ENCODE measurements at regions not wholly inside any gene's neighbourhood (a gene's known extent, or its start where the extent isn't known, plus 50 kb on each side); places are given as distances from the start of the nearest gene placed in this dataset.
"Not testable (repeated sequence)": the region's sequence is repeated elsewhere in the genome, so short reads cannot be mapped to it uniquely, and the experiment has no call there.

GRCh38 chr5:161009194-161009593 is 157.2 kb upstream of the ATP10B start:
- no peaks in the 10 kb centered on the region for H3K9me3 ChIP-seq (replicated peaks in 1 of 3)
- no peaks in the 10 kb centered on the region for H3K36me3 ChIP-seq (replicated peaks in 1 of 2)
- no peaks in the 10 kb centered on the region for H3K27me3 ChIP-seq
- H3K4me3 ChIP-seq: no peak overlapping the region
- no peaks in the 10 kb centered on the region for H3K4me1 ChIP-seq (replicated peaks in 1 of 2)
- H3K27ac ChIP-seq: no peak overlapping the region
- WGBS, 4 donors: 46 to 54% (median 49%) methylated on average over 2 of the region's 2 CpGs
- TF ChIP-seq POLR2A (IDR thresholded peaks at IDR 0.05): no peak
- no peak for TF ChIP-seq CTCF (IDR thresholded peaks at IDR 0.05)
- DNase-seq: no peak
- intact Hi-C loops (cut with DNase I): no loop called here

- H3K4me1 ChIP-seq (replicated peaks in 1 of 2): no peaks in the 10 kb centered on the region
- no peak for DNase-seq
- TF ChIP-seq POLR2A (IDR thresholded peaks at IDR 0.05): no peak
- no peak for TF ChIP-seq CTCF (IDR thresholded peaks at IDR 0.05)
- no peak overlapping the region for H3K27ac ChIP-seq
- 55 to 70% (median 67%) methylated on average over 2 of the region's 2 CpGs for WGBS, 4 donors
- no peaks in the 10 kb centered on the region for H3K9me3 ChIP-seq (replicated peaks in 1 of 3)
- intact Hi-C loops (cut with DNase I): no loop called here
- no peaks in the 10 kb centered on the region for H3K36me3 ChIP-seq (replicated peaks in 1 of 2)
- H3K27me3 ChIP-seq: no peaks in the 10 kb centered on the region
- H3K4me3 ChIP-seq: no peak overlapping the region
Measured at GRCh38 chr5:161007879-161008278, 155.9 kb upstream of the ATP10B start.

GRCh38 chr5:161002571-161003074 is 150.6 kb upstream of the ATP10B start:
- H3K4me1 ChIP-seq (replicated peaks in 1 of 2): no peaks in the 10 kb centered on the region
- no peaks in the 10 kb centered on the region for H3K27me3 ChIP-seq
- H3K4me3 ChIP-seq: no peak overlapping the region
- intact Hi-C loops (cut with DNase I): no loop called here
- H3K27ac ChIP-seq: no peak overlapping the region
- no peaks in the 10 kb centered on the region for H3K9me3 ChIP-seq (replicated peaks in 1 of 3)
- no peak for TF ChIP-seq CTCF (IDR thresholded peaks at IDR 0.05)
- TF ChIP-seq POLR2A (IDR thresholded peaks at IDR 0.05): no peak
- no peak for DNase-seq
- 61 to 91% (median 81%) methylated on average over 1 of the region's 1 CpG for WGBS, 4 donors
- no peaks in the 10 kb centered on the region for H3K36me3 ChIP-seq (replicated peaks in 1 of 2)

- WGBS, 4 donors: 64 to 73% (median 68%) methylated on average over 1 of the region's 1 CpG
- DNase-seq: no peak
Measured at GRCh38 chr5:161001604-161002003, 149.6 kb upstream of the ATP10B start.

GRCh38 chr5:161001142-161001541 is 149.1 kb upstream of the ATP10B start:
- H3K4me3 ChIP-seq; DNase-seq; H3K27ac ChIP-seq; H3K36me3 ChIP-seq (replicated peaks in 1 of 2); H3K4me1 ChIP-seq (replicated peaks in 1 of 2); H3K9me3 ChIP-seq (replicated peaks in 1 of 3); H3K27me3 ChIP-seq; intact Hi-C loops (cut with DNase I): not testable (repeated sequence)
- WGBS, 4 donors: 65 to 92% (median 75%) methylated on average over 1 of the region's 1 CpG

More at GRCh38 chr5:161001604-161002003, 149.6 kb upstream of the ATP10B start:
- H3K27me3 ChIP-seq: no peaks in the 10 kb centered on the region
- H3K27ac ChIP-seq: no peak overlapping the region
- H3K9me3 ChIP-seq (replicated peaks in 1 of 3): no peaks in the 10 kb centered on the region
- intact Hi-C loops (cut with DNase I): no loop called here
- no peaks in the 10 kb centered on the region for H3K4me1 ChIP-seq (replicated peaks in 1 of 2)
- H3K4me3 ChIP-seq: no peak overlapping the region
- H3K36me3 ChIP-seq (replicated peaks in 1 of 2): no peaks in the 10 kb centered on the region
- no peak for TF ChIP-seq CTCF (IDR thresholded peaks at IDR 0.05)
- no peak for TF ChIP-seq POLR2A (IDR thresholded peaks at IDR 0.05)

Measured in adrenal gland (tissue), 9 donors.